ENCODE measurements at regions not wholly inside any gene's neighbourhood (a gene's known extent, or its start where the extent isn't known, plus 50 kb on each side); places are given as distances from the start of the nearest gene placed in this dataset.

DNA sequence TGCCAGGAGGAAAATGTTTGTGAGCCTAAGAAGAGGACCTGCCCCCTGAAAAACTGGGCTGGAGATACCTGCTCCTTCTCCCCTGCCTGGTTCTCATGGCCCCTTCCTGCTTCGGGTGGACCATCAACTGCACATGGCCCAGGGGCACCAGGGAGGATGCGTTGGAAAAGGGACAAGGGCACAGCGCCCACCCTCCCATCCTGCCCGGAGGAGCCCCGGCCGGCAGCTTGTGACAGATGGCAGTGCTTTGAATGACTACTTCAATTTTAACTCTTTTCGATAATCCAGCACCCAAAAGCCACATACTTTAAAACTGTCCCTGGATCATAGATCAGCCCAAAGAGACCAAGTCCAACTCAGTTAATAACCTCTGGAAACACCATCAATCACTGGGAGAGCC, 135.8 kb upstream of the NECTIN1 start:
- in situ Hi-C loops (cut with MboI; ENCODE audit: low sequenced_read_pairs) (no loop called here), intact Hi-C loops (cut with micrococcal nuclease) (no loop called here), dilution Hi-C loops (cut with HindIII; ENCODE audit: low sequenced_read_pairs, unreplicated experiment) (no loop called here)
- no peak overlapping the region for H2BK15ac ChIP-seq (ENCODE audit: low read depth, low read length)
- DNase-seq = no peak
- H2BK5ac ChIP-seq (ENCODE audit: low read depth, low read length, poor library complexity, severe bottlenecking) = no peak overlapping the region
- no peak overlapping the region for H3K18ac ChIP-seq (ENCODE audit: low read depth, low read length)
- no peaks in the 10 kb centered on the region for H3K79me1 ChIP-seq (ENCODE audit: low read depth in 1 of 2, low read length in 2 of 2)
- no peak overlapping the region for H3K4me3 ChIP-seq (ENCODE audit: insufficient read depth, low read depth, low read length)
- BruUV-seq (replicated peaks) = no TSS peak
- H2BK120ac ChIP-seq (ENCODE audit: low read depth, low read length) = no peak overlapping the region
- H4K20me1 ChIP-seq (ENCODE audit: insufficient read depth, low read length) = no peaks in the 10 kb centered on the region
- TF ChIP-seq MXI1 (IDR thresholded peaks at IDR 0.05; ENCODE audit: borderline replicate concordance, low read depth, low read length) = no peak
- no peak for TF ChIP-seq CEBPB (IDR thresholded peaks at IDR 0.05; ENCODE audit: low read depth, low read length)
- TF ChIP-seq FOS (IDR thresholded peaks at IDR 0.05; ENCODE audit: low read depth, low read length) = no peak
- no peak for TF ChIP-seq RAD21 (IDR thresholded peaks at IDR 0.05; ENCODE audit: low read length)
- no peak for TF ChIP-seq NFE2L2 (IDR thresholded peaks at IDR 0.05; ENCODE audit: low read depth, low read length)
- TF ChIP-seq MAZ (IDR thresholded peaks at IDR 0.05; ENCODE audit: borderline replicate concordance, low read depth, low read length) = no peak
- no peak for TF ChIP-seq CHD1 (IDR thresholded peaks at IDR 0.05; ENCODE audit: low read depth, low read length)
- TF ChIP-seq CTCF (conservative IDR thresholded peaks at IDR 0.05; ENCODE audit: low read depth, low read length) = no peak
- no peak for TF ChIP-seq RCOR1 (IDR thresholded peaks at IDR 0.05; ENCODE audit: insufficient replicate concordance, low read length)
- no peak overlapping the region for H3K4ac ChIP-seq (ENCODE audit: low read depth, low read length)
- no peak overlapping the region for H2AFZ ChIP-seq (replicated peaks; ENCODE audit: low read length, poor library complexity)
- H3K4me2 ChIP-seq (ENCODE audit: low read depth, low read length) = no peak overlapping the region
- H3K27ac ChIP-seq (ENCODE audit: insufficient read depth, low read length) = no peak overlapping the region
- H3K56ac ChIP-seq (ENCODE audit: extremely low read depth, insufficient read depth, low read length) = no peak overlapping the region
- H3K9me3 ChIP-seq (ENCODE audit: control insufficient read depth, insufficient read depth, low read length) = no peaks in the 10 kb centered on the region
- no peak overlapping the region for H4K5ac ChIP-seq (ENCODE audit: low read depth, low read length)
- ATAC-seq (ENCODE audit: low read depth) = no peak
- H4K8ac ChIP-seq (ENCODE audit: low read depth in 2 of 2, low read length in 2 of 2) = no peak overlapping the region
- H2BK20ac ChIP-seq (ENCODE audit: low read depth, low read length) = no peak overlapping the region
- CTCF ChIA-PET = no interaction called here
- no peaks in the 10 kb centered on the region for H3K36me3 ChIP-seq (ENCODE audit: control insufficient read depth, insufficient read depth, low read length)
- POLR2A ChIA-PET (ENCODE audit: unreplicated experiment) = no interaction called here
- no peaks in the 10 kb centered on the region for H3K4me1 ChIP-seq (ENCODE audit: control insufficient read depth, insufficient read depth, low read length)
- H3K9ac ChIP-seq (ENCODE audit: low read depth, low read length) = no peak overlapping the region
- H4K91ac ChIP-seq (ENCODE audit: insufficient read depth, low read depth, low read length) = no peak overlapping the region
- WGBS, 2 experiments (ENCODE audit: extremely low coverage in 2 of 2, insufficient read length in 1 of 2) = 27% methylated on average over 2 of the region's 7 CpGs; no CpG with 5 or more reads in 1 of the 2 experiments
- no peak overlapping the region for H3K14ac ChIP-seq (replicated peaks; ENCODE audit: low read depth, low read length)
- H3K23ac ChIP-seq (ENCODE audit: low read depth, low read length) = no peak overlapping the region
- peaks cover 21% of the 10 kb centered on the region; the same call in 1 of the 2 replicates for H3K27me3 ChIP-seq (ENCODE audit: control insufficient read depth, insufficient read depth, low read length)
- no peak overlapping the region for H2AK5ac ChIP-seq (ENCODE audit: low read depth, low read length)
- H3K9me1 ChIP-seq (ENCODE audit: insufficient read depth, low read length) = no peaks in the 10 kb centered on the region
- no peak overlapping the region for H2AK9ac ChIP-seq (replicated peaks; ENCODE audit: low read depth, low read length, poor library complexity)

Measured in IMR-90 (cell line).